GM12872 (cell line): ENCODE measurements at regions not wholly inside any gene's neighbourhood (a gene's known extent, or its start where the extent isn't known, plus 50 kb on each side); places are given as distances from the start of the nearest gene placed in this dataset.

ENCODE experiments used
- TF ChIP-seq, protein P1 (sequence below): IDR thresholded peaks from 3 replicates; pipeline ENCODE4 v1.5.1; 2011; ENCODE audit warnings: low read depth, mild to moderate bottlenecking, low read length, moderate library complexity; ENCODE audit not compliant: insufficient read depth

DNA sequence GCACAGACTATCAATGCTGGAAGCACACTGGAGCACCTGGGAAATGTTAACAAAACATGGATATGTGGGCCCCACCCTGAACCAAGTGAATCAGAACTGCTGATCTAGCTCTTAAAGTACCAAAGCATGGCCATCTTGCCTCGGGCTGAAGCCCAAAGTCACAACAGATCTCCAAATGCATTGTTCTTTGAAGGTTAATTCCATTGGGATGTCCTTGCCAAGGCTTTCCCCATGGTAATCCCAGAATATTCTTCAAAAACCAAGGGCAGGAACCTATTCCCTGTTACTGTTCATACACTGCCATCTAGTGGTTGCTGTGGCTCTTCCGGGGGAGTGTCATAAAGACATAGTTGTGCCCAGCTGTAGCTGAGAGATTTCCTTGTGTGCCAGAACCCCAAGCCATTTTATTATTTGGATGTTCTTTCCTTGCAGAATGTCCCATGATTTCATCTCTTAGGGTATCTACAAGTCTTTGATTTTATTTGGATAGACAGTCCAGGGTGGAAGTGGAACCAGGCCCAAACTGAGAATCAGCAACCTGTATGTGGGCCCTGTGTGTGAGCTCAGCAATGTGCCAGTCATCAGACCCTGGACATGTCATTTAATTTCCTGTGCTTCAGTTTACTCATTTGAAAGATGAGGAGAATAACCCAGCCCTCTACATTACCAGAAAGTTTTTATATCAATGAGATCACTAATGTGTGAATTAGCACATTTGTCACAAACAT, 290.0 kb downstream of the ACTL7B start:
- TF ChIP-seq, protein P1, sequence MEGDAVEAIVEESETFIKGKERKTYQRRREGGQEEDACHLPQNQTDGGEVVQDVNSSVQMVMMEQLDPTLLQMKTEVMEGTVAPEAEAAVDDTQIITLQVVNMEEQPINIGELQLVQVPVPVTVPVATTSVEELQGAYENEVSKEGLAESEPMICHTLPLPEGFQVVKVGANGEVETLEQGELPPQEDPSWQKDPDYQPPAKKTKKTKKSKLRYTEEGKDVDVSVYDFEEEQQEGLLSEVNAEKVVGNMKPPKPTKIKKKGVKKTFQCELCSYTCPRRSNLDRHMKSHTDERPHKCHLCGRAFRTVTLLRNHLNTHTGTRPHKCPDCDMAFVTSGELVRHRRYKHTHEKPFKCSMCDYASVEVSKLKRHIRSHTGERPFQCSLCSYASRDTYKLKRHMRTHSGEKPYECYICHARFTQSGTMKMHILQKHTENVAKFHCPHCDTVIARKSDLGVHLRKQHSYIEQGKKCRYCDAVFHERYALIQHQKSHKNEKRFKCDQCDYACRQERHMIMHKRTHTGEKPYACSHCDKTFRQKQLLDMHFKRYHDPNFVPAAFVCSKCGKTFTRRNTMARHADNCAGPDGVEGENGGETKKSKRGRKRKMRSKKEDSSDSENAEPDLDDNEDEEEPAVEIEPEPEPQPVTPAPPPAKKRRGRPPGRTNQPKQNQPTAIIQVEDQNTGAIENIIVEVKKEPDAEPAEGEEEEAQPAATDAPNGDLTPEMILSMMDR = peak; percentile 78

DNA sequence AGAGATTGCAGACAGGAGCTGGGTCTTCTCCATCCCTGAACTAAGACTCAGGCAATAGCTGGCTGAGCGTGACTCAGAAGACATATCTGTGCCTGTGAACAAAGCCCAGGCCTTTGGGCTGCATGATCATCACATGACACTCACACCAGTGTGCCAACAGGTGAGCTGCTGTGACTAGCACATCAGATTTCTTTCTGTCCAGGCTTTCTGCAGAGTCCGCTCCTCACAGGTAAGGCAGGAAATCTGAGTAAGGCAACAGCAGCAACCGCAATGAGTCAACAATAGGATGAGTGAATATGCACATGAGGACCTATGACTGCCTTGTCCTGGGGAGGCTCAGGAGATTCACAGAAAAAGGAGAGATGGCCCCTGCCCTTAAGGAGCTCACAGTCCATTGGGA, 293.6 kb downstream of the ACTL7B start:
- TF ChIP-seq, protein P1 = no peak

DNA sequence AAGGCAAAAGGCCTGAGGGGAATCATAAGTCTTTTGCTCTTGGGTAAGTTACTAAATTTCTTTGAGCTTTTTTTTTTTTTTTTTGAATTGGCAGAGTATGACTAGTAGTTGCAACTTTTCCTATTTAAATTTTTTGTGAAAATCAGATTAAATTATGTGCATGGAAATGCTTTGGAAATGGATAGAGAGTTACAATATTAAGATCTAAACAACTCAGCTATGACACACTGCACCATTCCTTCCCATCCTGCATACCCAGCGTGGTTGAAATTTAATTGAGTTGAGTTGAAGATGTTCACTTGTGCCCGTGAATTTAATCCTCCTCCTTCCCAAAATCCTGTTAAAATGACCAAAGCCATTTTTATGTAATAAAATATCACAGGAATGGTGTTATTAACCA, 296.4 kb downstream of the ACTL7B start:
- TF ChIP-seq, protein P1 = no peak

DNA sequence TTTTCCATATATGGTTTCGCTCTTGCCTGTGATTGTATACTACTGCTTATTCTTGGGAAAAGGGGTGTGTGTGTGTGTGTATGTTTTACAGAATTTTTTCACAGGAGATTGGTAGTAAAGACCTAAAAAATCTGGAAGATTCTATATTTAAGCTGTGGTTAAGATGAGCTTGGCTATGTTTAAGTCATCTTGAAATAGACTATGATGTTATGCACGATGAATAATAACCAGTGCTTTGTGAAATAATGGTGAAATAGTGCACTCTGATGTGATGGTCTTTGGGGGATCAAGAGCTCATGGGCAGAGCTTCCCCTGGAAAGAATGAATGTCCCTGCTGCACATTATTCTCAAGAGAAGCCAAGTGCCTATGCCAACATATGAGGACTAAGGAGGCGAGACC, 301.0 kb downstream of the ACTL7B start:
- TF ChIP-seq, protein P1 = no peak

DNA sequence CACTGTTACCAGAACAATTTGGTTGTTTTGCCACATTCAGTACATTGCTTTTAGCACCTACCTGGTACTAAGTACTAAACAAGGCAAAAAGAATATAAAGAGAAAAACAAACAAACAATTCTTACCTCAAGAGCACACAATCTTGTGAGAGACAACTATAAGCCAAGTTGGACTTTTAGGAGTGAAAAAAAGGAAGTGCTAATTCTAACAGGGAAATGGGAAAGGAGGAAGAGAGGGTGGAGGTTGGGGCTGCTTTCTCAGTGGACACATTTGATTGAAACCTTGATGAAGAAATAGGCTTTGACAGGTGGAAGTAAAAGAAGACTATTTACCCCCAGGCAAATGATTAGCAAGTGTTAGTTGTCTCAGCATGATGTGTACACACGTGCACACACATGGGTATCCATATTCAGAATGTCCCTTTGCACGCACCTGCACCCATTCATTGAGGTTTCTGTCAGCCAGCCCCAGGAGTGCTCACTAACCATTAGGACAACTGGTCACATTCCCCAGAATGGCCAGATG, 302.6 kb downstream of the ACTL7B start:
- TF ChIP-seq, protein P1 = no peak

DNA sequence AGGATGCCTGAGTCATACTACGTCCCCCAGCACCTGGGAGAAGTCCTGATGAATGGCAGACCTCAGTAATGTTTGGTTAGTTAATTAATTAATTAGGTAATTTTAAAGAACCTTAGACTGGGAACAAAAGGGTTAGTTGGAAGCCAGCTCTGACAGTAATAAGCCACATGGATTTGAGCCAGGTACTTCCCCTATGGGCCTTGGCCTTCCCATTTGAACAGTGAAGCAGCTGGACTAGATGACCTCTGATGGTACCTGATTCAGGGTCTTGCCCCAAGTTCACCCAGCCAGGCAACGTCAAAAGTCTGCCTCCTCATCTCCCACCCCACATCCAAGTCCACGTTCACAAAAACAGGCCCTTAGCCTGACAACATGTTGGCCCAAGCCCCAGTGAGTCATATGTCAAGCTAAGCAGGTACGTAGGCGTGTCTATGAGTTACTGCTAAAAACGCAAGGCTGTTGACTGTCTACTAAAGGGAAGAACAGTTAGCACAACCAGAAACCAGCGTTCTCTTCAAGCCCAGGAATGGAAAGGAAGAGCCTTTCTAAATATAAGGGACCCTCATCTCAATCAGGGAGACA, 303.2 kb downstream of the ACTL7B start:
- TF ChIP-seq, protein P1 = no peak

DNA sequence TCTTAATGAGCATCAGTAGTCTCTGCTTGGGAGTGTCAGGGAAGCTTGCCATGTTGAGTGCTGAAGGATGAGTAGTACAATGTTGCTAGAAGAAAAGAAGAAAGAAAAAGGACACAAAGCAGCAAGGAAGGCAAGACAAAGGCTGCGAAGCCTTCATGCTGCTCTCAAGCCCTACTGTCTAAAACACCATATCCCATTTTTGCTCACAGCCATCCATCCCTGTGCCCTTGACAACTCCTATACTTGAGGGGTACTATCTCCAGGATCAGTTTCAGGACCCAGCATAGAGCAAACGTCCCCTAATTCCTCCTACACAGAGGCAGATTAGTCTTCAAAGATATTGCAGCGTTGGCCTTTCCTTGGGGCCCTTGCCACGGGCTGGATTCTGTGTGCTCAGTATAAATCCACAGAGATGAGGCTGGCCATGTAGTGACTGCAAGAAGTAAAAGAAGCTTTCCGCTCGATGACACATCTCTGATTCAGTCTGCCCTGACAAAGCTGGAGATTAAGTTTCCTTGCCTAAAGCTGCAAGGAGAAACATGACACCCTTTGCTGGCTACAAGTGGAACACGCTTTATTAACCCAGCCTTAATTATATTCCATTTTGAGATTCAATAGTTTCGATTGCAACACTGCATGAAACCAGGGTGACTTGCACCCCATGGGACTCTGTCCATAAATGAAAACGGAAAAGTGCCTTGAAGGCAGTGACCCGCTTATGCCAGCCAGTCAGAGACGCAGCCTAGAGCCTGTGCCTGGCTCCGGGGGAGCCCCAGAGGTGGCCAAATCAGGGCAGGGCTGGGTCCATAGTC, 304.6 kb downstream of the ACTL7B start:
- TF ChIP-seq, protein P1 = no peak
